Tibial nerve (tissue), 4 donors: ENCODE measurements at regions not wholly inside any gene's neighbourhood (a gene's known extent, or its start where the extent isn't known, plus 50 kb on each side); places are given as distances from the start of the nearest gene placed in this dataset.

Source experiments
- EP300 ChIP-seq, 2 donors: sonication (generic); formaldehyde crosslinking; IDR thresholded peaks; one replicate each; pipeline ENCODE4 v1.6.1; 2017; ENCODE audit warnings: antibody characterized with exemption in 2 of 2, mild to moderate bottlenecking in 1 of 2
- POLR2A ChIP-seq, 2 donors: fragments of 450-650 bp; IDR thresholded peaks; one replicate each; pipeline ENCODE4 v1.6.1; 2017; ENCODE audit warnings: antibody characterized with exemption in 2 of 2, mild to moderate bottlenecking in 2 of 2, moderate library complexity in 2 of 2
- TF ChIP-seq, protein P1 (sequence below), 5 experiments: fragments of 200-600 bp in 3 of 5; fragments of 450-650 bp in 2 of 5; sonication (generic) in 3 of 5; IDR thresholded peaks; one replicate each; pipeline ENCODE4 v1.5.1; 2016 to 2019; ENCODE audit warnings: antibody characterized with exemption in 5 of 5, mild to moderate bottlenecking in 3 of 5, moderate library complexity in 2 of 5

DNA sequence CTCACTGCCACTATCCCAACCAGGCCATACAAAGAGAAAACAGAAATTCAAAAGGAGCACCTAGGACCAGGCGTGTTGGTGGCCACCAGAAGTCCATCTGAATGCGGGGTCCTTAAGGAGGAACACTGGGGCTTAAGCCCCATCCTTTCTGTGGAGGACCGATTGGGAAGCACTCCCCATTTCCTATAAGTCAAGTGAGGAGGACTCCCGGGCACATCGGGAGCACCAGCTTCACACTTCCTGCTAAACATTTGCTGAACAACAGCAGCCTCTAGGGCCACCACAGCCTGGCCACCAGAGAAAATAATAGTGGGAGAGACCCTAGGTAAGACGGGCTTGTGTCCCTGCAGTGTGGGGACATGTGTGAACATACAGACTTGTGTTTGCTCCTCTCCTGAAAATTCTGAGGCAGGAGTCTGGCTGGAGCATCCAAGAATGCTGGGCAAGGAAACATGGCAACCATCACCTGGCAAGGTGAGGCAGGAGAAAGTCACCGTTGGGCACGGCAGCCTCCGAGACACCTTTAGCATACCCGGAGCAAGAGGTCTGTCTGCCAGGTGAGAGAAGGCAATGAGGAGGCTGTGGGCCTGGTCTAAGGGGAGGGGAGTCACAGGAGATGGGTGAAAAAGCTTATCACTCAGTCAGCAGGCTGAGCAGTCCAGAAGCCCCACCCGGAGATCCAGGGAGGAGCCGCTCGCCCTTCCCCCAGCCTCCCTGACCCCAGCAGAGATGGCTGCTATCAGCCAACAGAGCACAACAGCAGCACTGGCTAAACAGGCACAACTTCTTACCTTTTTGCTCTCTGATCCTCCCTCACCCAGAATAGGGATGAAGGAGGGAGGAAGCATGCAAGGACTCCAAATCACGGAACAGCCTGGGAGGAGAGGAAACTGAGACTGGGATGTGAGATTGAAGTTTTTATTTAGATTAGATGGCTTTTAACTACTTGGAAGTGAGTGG lies 282.3 kb downstream of the EIPR1 start:
- TF ChIP-seq, protein P1, sequence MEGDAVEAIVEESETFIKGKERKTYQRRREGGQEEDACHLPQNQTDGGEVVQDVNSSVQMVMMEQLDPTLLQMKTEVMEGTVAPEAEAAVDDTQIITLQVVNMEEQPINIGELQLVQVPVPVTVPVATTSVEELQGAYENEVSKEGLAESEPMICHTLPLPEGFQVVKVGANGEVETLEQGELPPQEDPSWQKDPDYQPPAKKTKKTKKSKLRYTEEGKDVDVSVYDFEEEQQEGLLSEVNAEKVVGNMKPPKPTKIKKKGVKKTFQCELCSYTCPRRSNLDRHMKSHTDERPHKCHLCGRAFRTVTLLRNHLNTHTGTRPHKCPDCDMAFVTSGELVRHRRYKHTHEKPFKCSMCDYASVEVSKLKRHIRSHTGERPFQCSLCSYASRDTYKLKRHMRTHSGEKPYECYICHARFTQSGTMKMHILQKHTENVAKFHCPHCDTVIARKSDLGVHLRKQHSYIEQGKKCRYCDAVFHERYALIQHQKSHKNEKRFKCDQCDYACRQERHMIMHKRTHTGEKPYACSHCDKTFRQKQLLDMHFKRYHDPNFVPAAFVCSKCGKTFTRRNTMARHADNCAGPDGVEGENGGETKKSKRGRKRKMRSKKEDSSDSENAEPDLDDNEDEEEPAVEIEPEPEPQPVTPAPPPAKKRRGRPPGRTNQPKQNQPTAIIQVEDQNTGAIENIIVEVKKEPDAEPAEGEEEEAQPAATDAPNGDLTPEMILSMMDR (IDR thresholded peaks at IDR 0.05) = no peak
- TF ChIP-seq POLR2A (IDR thresholded peaks at IDR 0.05) = no peak
- TF ChIP-seq EP300 (IDR thresholded peaks at IDR 0.05) = no peak
